ENCODE measurements at regions not wholly inside any gene's neighbourhood (a gene's known extent, or its start where the extent isn't known, plus 50 kb on each side); places are given as distances from the start of the nearest gene placed in this dataset.
"Not testable (repeated sequence)": the region's sequence is repeated elsewhere in the genome, so short reads cannot be mapped to it uniquely, and the experiment has no call there.

DNA sequence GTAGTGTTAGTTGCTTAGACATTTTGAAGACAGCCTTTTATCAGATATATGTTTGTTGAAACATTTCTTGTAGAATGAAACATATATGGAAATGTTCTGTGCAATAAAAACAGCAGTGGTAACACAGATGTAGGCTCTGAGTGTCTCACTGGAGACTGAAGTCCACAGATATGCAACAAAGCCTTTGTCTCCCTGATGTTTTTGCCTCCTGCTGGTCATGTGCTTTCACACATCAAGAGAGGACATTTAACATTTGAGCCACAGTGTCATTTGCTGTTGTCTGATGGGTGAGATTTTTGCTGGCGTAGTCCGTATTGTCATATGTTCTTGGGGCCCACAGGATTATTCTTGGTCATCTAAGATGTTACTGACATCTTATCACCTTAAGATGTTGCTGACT lies 161.4 kb downstream of the CCDC74A start:
- TF ChIP-seq, protein P1, sequence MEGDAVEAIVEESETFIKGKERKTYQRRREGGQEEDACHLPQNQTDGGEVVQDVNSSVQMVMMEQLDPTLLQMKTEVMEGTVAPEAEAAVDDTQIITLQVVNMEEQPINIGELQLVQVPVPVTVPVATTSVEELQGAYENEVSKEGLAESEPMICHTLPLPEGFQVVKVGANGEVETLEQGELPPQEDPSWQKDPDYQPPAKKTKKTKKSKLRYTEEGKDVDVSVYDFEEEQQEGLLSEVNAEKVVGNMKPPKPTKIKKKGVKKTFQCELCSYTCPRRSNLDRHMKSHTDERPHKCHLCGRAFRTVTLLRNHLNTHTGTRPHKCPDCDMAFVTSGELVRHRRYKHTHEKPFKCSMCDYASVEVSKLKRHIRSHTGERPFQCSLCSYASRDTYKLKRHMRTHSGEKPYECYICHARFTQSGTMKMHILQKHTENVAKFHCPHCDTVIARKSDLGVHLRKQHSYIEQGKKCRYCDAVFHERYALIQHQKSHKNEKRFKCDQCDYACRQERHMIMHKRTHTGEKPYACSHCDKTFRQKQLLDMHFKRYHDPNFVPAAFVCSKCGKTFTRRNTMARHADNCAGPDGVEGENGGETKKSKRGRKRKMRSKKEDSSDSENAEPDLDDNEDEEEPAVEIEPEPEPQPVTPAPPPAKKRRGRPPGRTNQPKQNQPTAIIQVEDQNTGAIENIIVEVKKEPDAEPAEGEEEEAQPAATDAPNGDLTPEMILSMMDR (conservative IDR thresholded peaks at IDR 0.05) = not testable (repeated sequence)
- TF ChIP-seq ZFX (IDR thresholded peaks at IDR 0.05) = not testable (repeated sequence)

All from C4-2B (cell line).